ENCODE measurements at regions not wholly inside any gene's neighbourhood (a gene's known extent, or its start where the extent isn't known, plus 50 kb on each side); places are given as distances from the start of the nearest gene placed in this dataset.

DNA sequence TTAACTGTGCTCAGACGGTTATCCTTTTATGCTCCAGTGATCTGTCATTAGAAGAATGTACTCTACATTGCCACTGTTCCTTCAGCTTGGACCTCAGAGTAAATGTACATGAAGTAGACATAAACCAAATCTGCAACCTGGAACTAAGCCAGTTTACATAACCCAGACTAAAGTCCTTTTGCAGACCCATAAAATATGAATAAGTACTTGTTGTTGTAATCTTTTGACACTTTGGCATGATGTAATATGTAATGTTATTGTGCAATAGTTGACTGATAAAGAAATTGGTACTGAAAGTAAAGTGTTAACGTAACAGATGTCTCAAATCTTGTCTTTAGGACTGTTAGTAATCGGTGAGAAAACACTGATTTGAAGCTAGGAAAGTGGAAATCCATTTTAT is 115.8 kb upstream of the SORCS1 start:
- H2BK120ac ChIP-seq (ENCODE audit: low read depth, low read length, poor library complexity, severe bottlenecking), result no peak overlapping the region
- no peak overlapping the region for H3K14ac ChIP-seq (ENCODE audit: insufficient read depth, low read length)
- H3K27ac ChIP-seq (ENCODE audit: insufficient read length, low read depth, low read length), result no peak overlapping the region
- H2BK20ac ChIP-seq (ENCODE audit: low read depth, low read length, poor library complexity, severe bottlenecking), result no peak overlapping the region
- peaks cover 0 to 14% (median 2%) of the 10 kb centered on the region in 3 experiments; a peak in 5 of 7 replicates for H3K36me3 Mint-ChIP-seq (ENCODE audit: insufficient read depth in 1 of 3, low read depth in 3 of 3)
- no peak overlapping the region for H3K4ac ChIP-seq (ENCODE audit: low read depth, low read length)
- H4K20me1 ChIP-seq (ENCODE audit: control insufficient read depth, insufficient read depth, insufficient read length), result no peaks in the 10 kb centered on the region
- no peak overlapping the region for H3K4me2 ChIP-seq (ENCODE audit: insufficient read depth, insufficient read length, low read length)
- WGBS (ENCODE audit: extremely low coverage, insufficient read length, low lambda C conversion rate), result no CpG with 5 or more reads among the region's 3 CpGs
- no peaks in the 10 kb centered on the region; the same call in 1 of the 2 replicates for H3K4me1 ChIP-seq (ENCODE audit: insufficient read depth, low read length)
- H2AFZ ChIP-seq (ENCODE audit: low read length), result no peak overlapping the region
- H3K23me2 ChIP-seq (ENCODE audit: insufficient read length, low read depth, low read length, poor library complexity, severe bottlenecking), result no peaks in the 10 kb centered on the region
- H3T11ph ChIP-seq (ENCODE audit: low read length), result no peak overlapping the region
- no peak overlapping the region for H3K27ac Mint-ChIP-seq
- peaks cover 5 to 13% of the 10 kb centered on the region in 2 experiments for H3K4me1 Mint-ChIP-seq
- H3K27me3 ChIP-seq (ENCODE audit: insufficient read depth, low read length), result no peaks in the 10 kb centered on the region
- H2BK12ac ChIP-seq (ENCODE audit: insufficient read length, low read depth, low read length), result no peak overlapping the region
- no peaks in the 10 kb centered on the region for H3K79me1 ChIP-seq (ENCODE audit: insufficient read depth, low read depth, low read length, poor library complexity, severe bottlenecking)
- no peak overlapping the region for H4K8ac ChIP-seq (replicated peaks; ENCODE audit: insufficient read length, low read depth, low read length)
- no peak for DNase-seq
- H3K18ac ChIP-seq (ENCODE audit: insufficient read length, low read depth, low read length), result no peak overlapping the region
- H4K91ac ChIP-seq (ENCODE audit: insufficient read length, low read depth, low read length), result no peak overlapping the region
- H4K5ac ChIP-seq (ENCODE audit: insufficient read length, low read depth, low read length), result no peak overlapping the region
- H3K23ac ChIP-seq (ENCODE audit: insufficient read length, low read depth, low read length), result no peak overlapping the region
- no peak overlapping the region for H3K9ac ChIP-seq (ENCODE audit: extremely low read depth, insufficient read length, low read length)
- TF ChIP-seq, protein P1, sequence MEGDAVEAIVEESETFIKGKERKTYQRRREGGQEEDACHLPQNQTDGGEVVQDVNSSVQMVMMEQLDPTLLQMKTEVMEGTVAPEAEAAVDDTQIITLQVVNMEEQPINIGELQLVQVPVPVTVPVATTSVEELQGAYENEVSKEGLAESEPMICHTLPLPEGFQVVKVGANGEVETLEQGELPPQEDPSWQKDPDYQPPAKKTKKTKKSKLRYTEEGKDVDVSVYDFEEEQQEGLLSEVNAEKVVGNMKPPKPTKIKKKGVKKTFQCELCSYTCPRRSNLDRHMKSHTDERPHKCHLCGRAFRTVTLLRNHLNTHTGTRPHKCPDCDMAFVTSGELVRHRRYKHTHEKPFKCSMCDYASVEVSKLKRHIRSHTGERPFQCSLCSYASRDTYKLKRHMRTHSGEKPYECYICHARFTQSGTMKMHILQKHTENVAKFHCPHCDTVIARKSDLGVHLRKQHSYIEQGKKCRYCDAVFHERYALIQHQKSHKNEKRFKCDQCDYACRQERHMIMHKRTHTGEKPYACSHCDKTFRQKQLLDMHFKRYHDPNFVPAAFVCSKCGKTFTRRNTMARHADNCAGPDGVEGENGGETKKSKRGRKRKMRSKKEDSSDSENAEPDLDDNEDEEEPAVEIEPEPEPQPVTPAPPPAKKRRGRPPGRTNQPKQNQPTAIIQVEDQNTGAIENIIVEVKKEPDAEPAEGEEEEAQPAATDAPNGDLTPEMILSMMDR (conservative IDR thresholded peaks at IDR 0.05), result no peak
- H3K56ac ChIP-seq (ENCODE audit: insufficient read length, low read depth, low read length), result no peak overlapping the region
- H3K27me3 Mint-ChIP-seq (ENCODE audit: low read depth), result no peaks in the 10 kb centered on the region
- no peak overlapping the region for H3K4me3 Mint-ChIP-seq
- H3K9me3 Mint-ChIP-seq, result peaks cover 17 to 19% of the 10 kb centered on the region in 2 experiments
- H2BK15ac ChIP-seq (ENCODE audit: low read depth, low read length), result no peak overlapping the region
- no peaks in the 10 kb centered on the region for H3K9me3 ChIP-seq (ENCODE audit: control insufficient read depth, low read depth, low read length)
- no peaks in the 10 kb centered on the region for H3K79me2 ChIP-seq (ENCODE audit: insufficient read depth, low read length)
- no peak overlapping the region for H2AK5ac ChIP-seq (ENCODE audit: insufficient read length, low read length)
- H2BK5ac ChIP-seq (ENCODE audit: insufficient read length, low read length), result no peak overlapping the region

All from H9 (cell line).